ENCODE measurements at regions not wholly inside any gene's neighbourhood (a gene's known extent, or its start where the extent isn't known, plus 50 kb on each side); places are given as distances from the start of the nearest gene placed in this dataset.

GRCh38 chr14:56891226-56891625 is 80.9 kb upstream of the OTX2 start:
- DNase-seq (ENCODE audit: low spot score), result no peak
- Mint-ChIP-seq H3K36me3 (no peaks in the 10 kb centered on the region), H3K27me3 (ENCODE audit: low read depth) (peaks cover 100% of the 10 kb centered on the region), H3K27ac (no peak overlapping the region), H3K4me1 (peaks cover 79% of the 10 kb centered on the region), H3K4me3 (no peak overlapping the region), H3K9me3 (no peaks in the 10 kb centered on the region)
- POLR2A ChIA-PET, result no interaction called here
- ATAC-seq, result no peak
- no peak for TF ChIP-seq SMAD4 (CRISPR knock-in tag; IDR thresholded peaks at IDR 0.05)
- TF ChIP-seq ZNF281 (CRISPR knock-in tag; IDR thresholded peaks at IDR 0.05), result no peak
- TF ChIP-seq JAZF1 (CRISPR knock-in tag; IDR thresholded peaks at IDR 0.05), result no peak
- no peak for TF ChIP-seq RELA (CRISPR knock-in tag; IDR thresholded peaks at IDR 0.05; ENCODE audit: borderline replicate concordance)
- no peak for TF ChIP-seq ZBTB21 (CRISPR knock-in tag; IDR thresholded peaks at IDR 0.05; ENCODE audit: borderline replicate concordance)
- no peak for TF ChIP-seq AFF4 (CRISPR knock-in tag; IDR thresholded peaks at IDR 0.05; ENCODE audit: borderline replicate concordance)
- TF ChIP-seq NFE2L1 (CRISPR knock-in tag; IDR thresholded peaks at IDR 0.05), result no peak
- TF ChIP-seq GABPB1 (CRISPR knock-in tag; IDR thresholded peaks at IDR 0.05), result no peak
- no peak for TF ChIP-seq ZNF138 (CRISPR knock-in tag; conservative IDR thresholded peaks at IDR 0.05)
- TF ChIP-seq TCF7 (CRISPR knock-in tag; IDR thresholded peaks at IDR 0.05; ENCODE audit: low read depth), result no peak
- TF ChIP-seq ETV6 (CRISPR knock-in tag; IDR thresholded peaks at IDR 0.05), result no peak
- TF ChIP-seq FOXP1 (CRISPR knock-in tag; IDR thresholded peaks at IDR 0.05; ENCODE audit: borderline replicate concordance), result no peak
- TF ChIP-seq GRHL2 (CRISPR knock-in tag; IDR thresholded peaks at IDR 0.05; ENCODE audit: insufficient replicate concordance, severe bottlenecking), result no peak
- CTCF ChIA-PET, result no interaction called here

- peaks cover 76% of the 10 kb centered on the region for H3K4me1 Mint-ChIP-seq
- DNase-seq (ENCODE audit: low spot score) (no peak), ATAC-seq (no peak)
- H3K4me3 Mint-ChIP-seq, result no peak overlapping the region
- CTCF ChIA-PET, result no interaction called here
- POLR2A ChIA-PET, result no interaction called here
- H3K36me3 Mint-ChIP-seq, result no peaks in the 10 kb centered on the region
- H3K27me3 Mint-ChIP-seq (ENCODE audit: low read depth), result peaks cover 95% of the 10 kb centered on the region
- H3K9me3 Mint-ChIP-seq, result no peaks in the 10 kb centered on the region
- no peak overlapping the region for H3K27ac Mint-ChIP-seq
- TF ChIP-seq ZMAT4 (CRISPR knock-in tag; IDR thresholded peaks at IDR 0.05) (no peak), ZNF671 (CRISPR knock-in tag; IDR thresholded peaks at IDR 0.05) (no peak), FOXK1 (CRISPR knock-in tag; IDR thresholded peaks at IDR 0.05) (no peak), RORB (CRISPR knock-in tag; IDR thresholded peaks at IDR 0.05) (no peak), GRHL2 (CRISPR knock-in tag; IDR thresholded peaks at IDR 0.05; ENCODE audit: insufficient replicate concordance, severe bottlenecking) (no peak), ZNF423 (CRISPR knock-in tag; IDR thresholded peaks at IDR 0.05) (no peak), HMGA2 (CRISPR knock-in tag; IDR thresholded peaks at IDR 0.05) (no peak), NR3C1 (CRISPR knock-in tag; conservative IDR thresholded peaks at IDR 0.05; ENCODE audit: low read depth) (no peak), NFE2L1 (CRISPR knock-in tag; IDR thresholded peaks at IDR 0.05) (no peak), ATF2 (CRISPR knock-in tag; IDR thresholded peaks at IDR 0.05; ENCODE audit: borderline replicate concordance, low read depth) (no peak), TCF7 (CRISPR knock-in tag; IDR thresholded peaks at IDR 0.05; ENCODE audit: low read depth) (no peak), ETV6 (CRISPR knock-in tag; IDR thresholded peaks at IDR 0.05) (no peak), CREM (CRISPR knock-in tag; IDR thresholded peaks at IDR 0.05) (no peak), NFATC4 (CRISPR knock-in tag; IDR thresholded peaks at IDR 0.05) (no peak), IRF1 (CRISPR knock-in tag; IDR thresholded peaks at IDR 0.05) (no peak), CTCF (IDR thresholded peaks at IDR 0.05) (no peak)
- TF ChIP-seq, protein P1, sequence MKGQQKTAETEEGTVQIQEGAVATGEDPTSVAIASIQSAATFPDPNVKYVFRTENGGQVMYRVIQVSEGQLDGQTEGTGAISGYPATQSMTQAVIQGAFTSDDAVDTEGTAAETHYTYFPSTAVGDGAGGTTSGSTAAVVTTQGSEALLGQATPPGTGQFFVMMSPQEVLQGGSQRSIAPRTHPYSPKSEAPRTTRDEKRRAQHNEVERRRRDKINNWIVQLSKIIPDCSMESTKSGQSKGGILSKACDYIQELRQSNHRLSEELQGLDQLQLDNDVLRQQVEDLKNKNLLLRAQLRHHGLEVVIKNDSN (CRISPR knock-in tag; IDR thresholded peaks at IDR 0.05), result no peak
These were observed 79.4 kb upstream of the OTX2 start for GRCh38 chr14:56889705-56890104.

Data from WTC11 (cell line).